Upper lobe of left lung (tissue), 4 donors: ENCODE measurements at regions not wholly inside any gene's neighbourhood (a gene's known extent, or its start where the extent isn't known, plus 50 kb on each side); places are given as distances from the start of the nearest gene placed in this dataset.

Experiments
- EP300 ChIP-seq, 4 donors: sonication (generic); formaldehyde crosslinking; IDR thresholded peaks; one replicate each; pipeline ENCODE4 v1.5.1; 2017; ENCODE audit warnings: antibody characterized with exemption in 4 of 4, control low read depth in 2 of 4
- POLR2A ChIP-seq, 4 donors: fragments of 450-650 bp; IDR thresholded peaks; one replicate each; pipeline ENCODE4 v1.5.1; 2016 to 2017; ENCODE audit warnings: antibody characterized with exemption in 4 of 4, mild to moderate bottlenecking in 2 of 4
- POLR2AphosphoS5 ChIP-seq, 2 donors: sonication (generic); formaldehyde crosslinking; IDR thresholded peaks; one replicate each; pipeline ENCODE4 v1.5.1; 2017; ENCODE audit warnings: antibody characterized with exemption in 2 of 2
- TF ChIP-seq, protein P1 (sequence below), 6 experiments: fragments of 450-650 bp in 4 of 6; fragments of 200-600 bp in 2 of 6; sonication (generic) in 2 of 6; IDR thresholded peaks; one replicate each; pipeline ENCODE4 v1.5.1; 2016 to 2019; ENCODE audit warnings: antibody characterized with exemption in 6 of 6

- no peak for TF ChIP-seq POLR2A (IDR thresholded peaks at IDR 0.05)
- TF ChIP-seq, protein P1, sequence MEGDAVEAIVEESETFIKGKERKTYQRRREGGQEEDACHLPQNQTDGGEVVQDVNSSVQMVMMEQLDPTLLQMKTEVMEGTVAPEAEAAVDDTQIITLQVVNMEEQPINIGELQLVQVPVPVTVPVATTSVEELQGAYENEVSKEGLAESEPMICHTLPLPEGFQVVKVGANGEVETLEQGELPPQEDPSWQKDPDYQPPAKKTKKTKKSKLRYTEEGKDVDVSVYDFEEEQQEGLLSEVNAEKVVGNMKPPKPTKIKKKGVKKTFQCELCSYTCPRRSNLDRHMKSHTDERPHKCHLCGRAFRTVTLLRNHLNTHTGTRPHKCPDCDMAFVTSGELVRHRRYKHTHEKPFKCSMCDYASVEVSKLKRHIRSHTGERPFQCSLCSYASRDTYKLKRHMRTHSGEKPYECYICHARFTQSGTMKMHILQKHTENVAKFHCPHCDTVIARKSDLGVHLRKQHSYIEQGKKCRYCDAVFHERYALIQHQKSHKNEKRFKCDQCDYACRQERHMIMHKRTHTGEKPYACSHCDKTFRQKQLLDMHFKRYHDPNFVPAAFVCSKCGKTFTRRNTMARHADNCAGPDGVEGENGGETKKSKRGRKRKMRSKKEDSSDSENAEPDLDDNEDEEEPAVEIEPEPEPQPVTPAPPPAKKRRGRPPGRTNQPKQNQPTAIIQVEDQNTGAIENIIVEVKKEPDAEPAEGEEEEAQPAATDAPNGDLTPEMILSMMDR (IDR thresholded peaks at IDR 0.05): no peak
- no peak for TF ChIP-seq POLR2AphosphoS5 (IDR thresholded peaks at IDR 0.05)
- TF ChIP-seq EP300 (IDR thresholded peaks at IDR 0.05): no peak
Observed at GRCh38 chr5:27814983-27815382, 776.6 kb upstream of the CDH9 start.
